ENCODE measurements at regions not wholly inside any gene's neighbourhood (a gene's known extent, or its start where the extent isn't known, plus 50 kb on each side); places are given as distances from the start of the nearest gene placed in this dataset.

DNA sequence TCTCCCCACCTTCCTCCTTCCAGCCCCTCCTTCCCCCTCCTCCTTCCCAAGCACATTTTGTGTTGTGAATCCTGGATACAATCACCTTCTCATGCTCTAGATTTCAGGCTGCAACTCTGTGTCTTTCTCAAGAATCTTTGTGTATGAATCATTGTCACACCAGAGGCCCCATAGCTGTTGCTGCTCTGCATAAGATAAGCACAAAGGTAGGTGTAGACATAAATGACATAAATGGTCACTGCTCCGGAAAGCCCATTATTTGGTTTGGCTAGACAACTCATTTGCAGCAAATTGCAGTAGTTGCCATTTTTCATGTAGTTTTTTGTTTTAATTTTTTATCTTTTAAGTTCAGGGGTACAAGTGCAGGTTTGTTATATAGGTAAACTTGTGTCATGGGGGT, 216.3 kb upstream of the NRP1 start:
- DNase-seq (no peak), ATAC-seq (ENCODE audit: low read depth) (no peak)
- Histone ChIP-seq H3K4me2 (replicated peaks; ENCODE audit: low read depth, low read length, poor library complexity, severe bottlenecking) (no peak overlapping the region), H3K36me3 (replicated peaks in 1 of 2; ENCODE audit: control extremely low read depth in 1 of 2, control insufficient read depth in 1 of 2, extremely low read depth in 1 of 2, insufficient read depth in 2 of 2, low read length in 1 of 2) (no peaks in the 10 kb centered on the region), H3K9me3 (ENCODE audit: control extremely low read depth in 1 of 3, control insufficient read depth in 2 of 3, insufficient read depth in 1 of 3, low read length in 2 of 3) (no peaks in the 10 kb centered on the region), H2AFZ (ENCODE audit: insufficient read depth, low read depth, low read length, poor library complexity, severe bottlenecking) (no peak overlapping the region), H3K79me2 (ENCODE audit: control insufficient read depth, insufficient read depth, low read length) (no peaks in the 10 kb centered on the region), H3K9ac (ENCODE audit: low read length) (no peak overlapping the region), H3K4me1 (ENCODE audit: control insufficient read depth in 2 of 2, insufficient read depth in 2 of 2, low read length in 2 of 2) (no peaks in the 10 kb centered on the region), H3K4me3 (ENCODE audit: control extremely low read depth in 1 of 5, extremely low read depth in 1 of 5, insufficient read depth in 1 of 5, low read depth in 2 of 5, low read length in 4 of 5) (no peak overlapping the region), H3K27me3 (replicated peaks in 1 of 4; ENCODE audit: control extremely low read depth in 1 of 4, control insufficient read depth in 3 of 4, insufficient read depth in 4 of 4, low read length in 3 of 4) (no peaks in the 10 kb centered on the region), H3K27ac (ENCODE audit: low read length in 2 of 2) (no peak overlapping the region), H4K20me1 (ENCODE audit: control insufficient read depth, insufficient read depth, low read length, poor library complexity, severe bottlenecking) (no peaks in the 10 kb centered on the region)
- no peak overlapping the region for H3K27ac Mint-ChIP-seq
- ChIA-PET CTCF (no interaction called here), POLR2A (no interaction called here)
- intact Hi-C loops (cut with micrococcal nuclease), result no loop called here
- no peaks in the 10 kb centered on the region for H3K4me1 Mint-ChIP-seq
- TF ChIP-seq, protein P1, sequence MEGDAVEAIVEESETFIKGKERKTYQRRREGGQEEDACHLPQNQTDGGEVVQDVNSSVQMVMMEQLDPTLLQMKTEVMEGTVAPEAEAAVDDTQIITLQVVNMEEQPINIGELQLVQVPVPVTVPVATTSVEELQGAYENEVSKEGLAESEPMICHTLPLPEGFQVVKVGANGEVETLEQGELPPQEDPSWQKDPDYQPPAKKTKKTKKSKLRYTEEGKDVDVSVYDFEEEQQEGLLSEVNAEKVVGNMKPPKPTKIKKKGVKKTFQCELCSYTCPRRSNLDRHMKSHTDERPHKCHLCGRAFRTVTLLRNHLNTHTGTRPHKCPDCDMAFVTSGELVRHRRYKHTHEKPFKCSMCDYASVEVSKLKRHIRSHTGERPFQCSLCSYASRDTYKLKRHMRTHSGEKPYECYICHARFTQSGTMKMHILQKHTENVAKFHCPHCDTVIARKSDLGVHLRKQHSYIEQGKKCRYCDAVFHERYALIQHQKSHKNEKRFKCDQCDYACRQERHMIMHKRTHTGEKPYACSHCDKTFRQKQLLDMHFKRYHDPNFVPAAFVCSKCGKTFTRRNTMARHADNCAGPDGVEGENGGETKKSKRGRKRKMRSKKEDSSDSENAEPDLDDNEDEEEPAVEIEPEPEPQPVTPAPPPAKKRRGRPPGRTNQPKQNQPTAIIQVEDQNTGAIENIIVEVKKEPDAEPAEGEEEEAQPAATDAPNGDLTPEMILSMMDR (IDR thresholded peaks at IDR 0.05), result no peak
- no peak for TF ChIP-seq EZH2 (IDR thresholded peaks at IDR 0.05; ENCODE audit: borderline replicate concordance, insufficient read depth, low read depth, low read length, poor library complexity, severe bottlenecking)
- H3K27me3 Mint-ChIP-seq, result no peaks in the 10 kb centered on the region
- 100% methylated on average over 1 of the region's 1 CpG for WGBS (ENCODE audit: insufficient coverage)
- H3K9me3 Mint-ChIP-seq (ENCODE audit: insufficient read depth), result no peaks in the 10 kb centered on the region
- H3K4me3 Mint-ChIP-seq, result no peak overlapping the region

DNA sequence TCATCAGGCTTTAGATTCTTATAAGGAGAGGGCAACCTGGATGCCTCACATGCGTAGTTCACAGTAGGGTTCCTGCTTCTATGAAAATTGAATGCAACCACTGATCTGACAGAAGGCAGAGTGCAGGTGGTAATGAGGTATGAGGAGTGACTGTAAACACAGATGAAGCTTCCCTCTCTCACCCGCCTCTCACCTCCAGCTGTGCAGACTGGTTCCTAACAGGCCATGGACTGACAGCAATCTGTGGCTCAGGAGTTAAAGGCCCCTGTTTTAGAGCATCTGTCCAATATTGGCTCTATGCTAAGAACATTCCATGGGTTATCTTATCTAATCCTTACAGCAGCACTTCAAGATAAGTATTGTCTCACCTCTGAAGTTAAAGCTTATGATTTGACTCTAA, 213.5 kb upstream of the NRP1 start:
- H3K27me3 Mint-ChIP-seq, result no peaks in the 10 kb centered on the region
- Histone ChIP-seq H3K4me1 (ENCODE audit: control insufficient read depth in 2 of 2, insufficient read depth in 2 of 2, low read length in 2 of 2) (no peaks in the 10 kb centered on the region), H3K9ac (ENCODE audit: low read length) (no peak overlapping the region), H2AFZ (ENCODE audit: insufficient read depth, low read depth, low read length, poor library complexity, severe bottlenecking) (no peak overlapping the region), H3K4me3 (ENCODE audit: control extremely low read depth in 1 of 5, extremely low read depth in 1 of 5, insufficient read depth in 1 of 5, low read depth in 2 of 5, low read length in 4 of 5) (no peak overlapping the region), H3K27me3 (replicated peaks in 1 of 4; ENCODE audit: control extremely low read depth in 1 of 4, control insufficient read depth in 3 of 4, insufficient read depth in 4 of 4, low read length in 3 of 4) (no peaks in the 10 kb centered on the region), H3K27ac (ENCODE audit: low read length in 2 of 2) (no peak overlapping the region), H3K9me3 (ENCODE audit: control extremely low read depth in 1 of 3, control insufficient read depth in 2 of 3, insufficient read depth in 1 of 3, low read length in 2 of 3) (no peaks in the 10 kb centered on the region), H3K4me2 (replicated peaks; ENCODE audit: low read depth, low read length, poor library complexity, severe bottlenecking) (no peak overlapping the region), H3K36me3 (replicated peaks in 1 of 2; ENCODE audit: control extremely low read depth in 1 of 2, control insufficient read depth in 1 of 2, extremely low read depth in 1 of 2, insufficient read depth in 2 of 2, low read length in 1 of 2) (no peaks in the 10 kb centered on the region), H3K79me2 (ENCODE audit: control insufficient read depth, insufficient read depth, low read length) (no peaks in the 10 kb centered on the region), H4K20me1 (ENCODE audit: control insufficient read depth, insufficient read depth, low read length, poor library complexity, severe bottlenecking) (no peaks in the 10 kb centered on the region)
- intact Hi-C loops (cut with micrococcal nuclease), result no loop called here
- DNase-seq, result no peak
- no peak overlapping the region for H3K4me3 Mint-ChIP-seq
- TF ChIP-seq, protein P1 (IDR thresholded peaks at IDR 0.05), result no peak
- TF ChIP-seq EZH2 (IDR thresholded peaks at IDR 0.05; ENCODE audit: borderline replicate concordance, insufficient read depth, low read depth, low read length, poor library complexity, severe bottlenecking), result no peak
- POLR2A ChIA-PET, result no interaction called here
- CTCF ChIA-PET, result no interaction called here
- 100% methylated on average over 1 of the region's 2 CpGs for WGBS (ENCODE audit: insufficient coverage)
- no peak for ATAC-seq (ENCODE audit: low read depth)
- peaks cover 3% of the 10 kb centered on the region for H3K9me3 Mint-ChIP-seq (ENCODE audit: insufficient read depth)
- H3K4me1 Mint-ChIP-seq, result no peaks in the 10 kb centered on the region
- H3K27ac Mint-ChIP-seq, result no peak overlapping the region

Data from B cell (primary cell).